H1 (cell line): ENCODE measurements at regions not wholly inside any gene's neighbourhood (a gene's known extent, or its start where the extent isn't known, plus 50 kb on each side); places are given as distances from the start of the nearest gene placed in this dataset.

Experiments
- CTCF ChIA-PET: fragments of 300-600 bp; sonication (Branson Sonifier 250); formaldehyde crosslinking; loops from one replicate; lab custom pipeline; 2021; ENCODE audit not compliant: partially characterized antibody; lab: Charles Lee
- POLR2A ChIA-PET: fragments of 300-600 bp; sonication (Branson Sonifier 250); formaldehyde crosslinking; loops from one replicate; lab custom pipeline; 2021; ENCODE audit warnings: inconsistent platforms; ENCODE audit not compliant: partially characterized antibody; lab: Charles Lee
- DNase-seq, 2 experiments: peaks; one replicate each; pipeline versions ENCODE4 v3.0.0 to v3.0.0-alpha.2; 2010 to 2022; ENCODE audit warnings: low spot score in 2 of 2, low read depth in 1 of 2, mixed read lengths in 1 of 2
- FAIRE-seq: peaks from 2 replicates; lab custom pipeline; 2011; peaks lifted over from hg19 to GRCh38; lab: Jason Lieb, UNC
- H2AFZ ChIP-seq: 2 replicates; pipeline ENCODE4 v1.8.1; 2012; ENCODE audit warnings: low read length, inconsistent platforms
- H2AK5ac ChIP-seq: 2 replicates; pipeline ENCODE4 v1.6.1; 2013; ENCODE audit warnings: low read depth, low read length
- H2BK120ac ChIP-seq: replicated peaks from 2 replicates; pipeline ENCODE3; 2013; ENCODE audit warnings: low read depth, low read length, inconsistent platforms
- H2BK12ac ChIP-seq: 2 replicates; pipeline ENCODE4 v1.6.1; 2013; ENCODE audit warnings: low read depth, low read length
- H2BK15ac ChIP-seq: 2 replicates; pipeline ENCODE4 v1.6.1; 2013; ENCODE audit warnings: low read length
- H2BK20ac ChIP-seq: 2 replicates; pipeline ENCODE4 v1.6.1; 2013; ENCODE audit warnings: low read length
- H2BK5ac ChIP-seq: 2 replicates; pipeline ENCODE4 v1.6.1; 2013; ENCODE audit warnings: low read depth, low read length
- H3K14ac ChIP-seq: 2 replicates; pipeline ENCODE4 v1.6.1; 2013; ENCODE audit warnings: inconsistent platforms; ENCODE audit not compliant: insufficient read length
- H3K18ac ChIP-seq: 2 replicates; pipeline ENCODE4 v1.6.1; 2013; ENCODE audit warnings: low read length; ENCODE audit errors: extremely low read depth
- H3K23ac ChIP-seq: 2 replicates; pipeline ENCODE4 v1.6.1; 2013; ENCODE audit warnings: inconsistent platforms; ENCODE audit not compliant: insufficient read length
- H3K23me2 ChIP-seq: 2 replicates; pipeline ENCODE4 v1.6.1; 2013; ENCODE audit warnings: low read depth, low read length
- H3K27ac ChIP-seq: 2 replicates; pipeline ENCODE4 v1.6.1; 2011; ENCODE audit warnings: low read depth, low read length, inconsistent platforms
- H3K27me3 ChIP-seq, 4 experiments: replicated peaks in 1 of 4; 1 replicate in 1 of 4; 2 replicates in 3 of 4; pipeline versions ENCODE4 v1.6.1 to v1.8.1; 2011 to 2013; ENCODE audit warnings: low read length in 3 of 4, mild to moderate bottlenecking in 3 of 4, inconsistent platforms in 2 of 4, mixed read lengths in 2 of 4, moderate library complexity in 1 of 4; ENCODE audit not compliant: control insufficient read depth in 3 of 4, insufficient read depth in 3 of 4; ENCODE audit errors: extremely low read depth in 1 of 4
- H3K36me3 ChIP-seq, 4 experiments: 2 replicates each; pipeline versions ENCODE4 v1.6.1 to v1.8.1; 2011 to 2013; ENCODE audit warnings: mild to moderate bottlenecking in 4 of 4, low read length in 3 of 4, moderate library complexity in 2 of 4, control low read depth in 1 of 4, inconsistent platforms in 1 of 4; ENCODE audit not compliant: insufficient read depth in 4 of 4, control insufficient read depth in 2 of 4
- H3K4ac ChIP-seq: replicated peaks from 2 replicates; pipeline ENCODE3; 2013; ENCODE audit warnings: low read length, low read depth, mixed read lengths, inconsistent platforms; ENCODE audit not compliant: insufficient read length
- H3K4me1 ChIP-seq, 4 experiments: replicated peaks in 1 of 4; 1 replicate in 1 of 4; 2 replicates in 3 of 4; pipeline versions ENCODE4 v1.6.1 to v1.8.1; 2011 to 2013; ENCODE audit warnings: low read length in 3 of 4, inconsistent platforms in 2 of 4, mixed read lengths in 1 of 4; ENCODE audit not compliant: insufficient read depth in 4 of 4, control insufficient read depth in 3 of 4
- H3K4me2 ChIP-seq, 2 experiments: 2 replicates each; pipeline versions ENCODE4 v1.6.1 to v1.8.1; 2011 to 2013; ENCODE audit warnings: low read depth in 2 of 2, low read length in 2 of 2, control low read depth in 1 of 2, inconsistent platforms in 1 of 2, mild to moderate bottlenecking in 1 of 2; ENCODE audit not compliant: insufficient read depth in 1 of 2
- H3K4me3 ChIP-seq, 4 experiments: fragments of 200-600, 300-600 bp in 1 of 4; sonication (generic), shearing (Covaris generic), sonication (Bioruptor Twin) in 1 of 4; 2 replicates each; pipeline versions ENCODE4 v1.5.1 to v1.8.1; 2011 to 2016; ENCODE audit warnings: low read length in 4 of 4, low read depth in 3 of 4, control low read depth in 2 of 4, inconsistent platforms in 2 of 4, mild to moderate bottlenecking in 2 of 4, mixed read lengths in 1 of 4, moderate library complexity in 1 of 4; ENCODE audit not compliant: insufficient read depth in 2 of 4; ENCODE audit errors: extremely low read depth in 1 of 4
- H3K56ac ChIP-seq: replicated peaks from 2 replicates; pipeline ENCODE3; 2013; ENCODE audit warnings: low read depth, mild to moderate bottlenecking, mixed read lengths, low read length, inconsistent platforms; ENCODE audit not compliant: insufficient read length
- H3K79me1 ChIP-seq: 2 replicates; pipeline ENCODE4 v1.6.1; 2013; ENCODE audit warnings: low read depth, low read length, control low read depth
- H3K79me2 ChIP-seq, 2 experiments: 2 replicates each; pipeline versions ENCODE4 v1.6.1 to v1.8.1; 2012 to 2013; ENCODE audit warnings: low read length in 2 of 2, mild to moderate bottlenecking in 2 of 2, inconsistent platforms in 1 of 2; ENCODE audit not compliant: insufficient read depth in 2 of 2, control insufficient read depth in 1 of 2
- H3K9ac ChIP-seq, 4 experiments: replicated peaks in 1 of 4; 1 replicate in 1 of 4; 2 replicates in 3 of 4; pipeline versions ENCODE4 v1.6.1 to v1.8.1; 2011 to 2013; ENCODE audit warnings: low read depth in 3 of 4, low read length in 3 of 4, control low read depth in 2 of 4, mild to moderate bottlenecking in 2 of 4, moderate library complexity in 2 of 4, inconsistent platforms in 1 of 4; ENCODE audit errors: extremely low read depth in 1 of 4
- H3K9me3 ChIP-seq, 2 experiments: 2 replicates each; pipeline versions ENCODE4 v1.6.1 to v1.8.1; 2012 to 2013; ENCODE audit warnings: mild to moderate bottlenecking in 2 of 2, moderate library complexity in 2 of 2, control low read depth in 1 of 2, inconsistent platforms in 1 of 2, low read depth in 1 of 2, low read length in 1 of 2, mixed read lengths in 1 of 2; ENCODE audit not compliant: insufficient read depth in 2 of 2
- H4K20me1 ChIP-seq, 2 experiments: replicated peaks in 1 of 2; 2 replicates each; pipeline versions ENCODE3 to v1.8.1; 2011 to 2013; ENCODE audit warnings: inconsistent platforms in 2 of 2, low read length in 2 of 2, mild to moderate bottlenecking in 1 of 2; ENCODE audit not compliant: insufficient read depth in 2 of 2, control insufficient read depth in 1 of 2
- H4K5ac ChIP-seq: 2 replicates; pipeline ENCODE4 v1.6.1; 2013; ENCODE audit warnings: low read length, low read depth, mixed read lengths, inconsistent platforms; ENCODE audit not compliant: insufficient read length
- H4K8ac ChIP-seq: 2 replicates; pipeline ENCODE4 v1.8.0; 2013; ENCODE audit warnings: mild to moderate bottlenecking, moderate library complexity, low read length, inconsistent platforms; ENCODE audit not compliant: insufficient read depth; ENCODE audit errors: extremely low read depth
- H4K91ac ChIP-seq: replicated peaks from 2 replicates; pipeline ENCODE3; 2013; ENCODE audit warnings: low read length, mixed read lengths, inconsistent platforms; ENCODE audit not compliant: insufficient read length
- JUND ChIP-seq: IDR thresholded peaks from 2 replicates; pipeline ENCODE4 v1.6.1; 2011; ENCODE audit warnings: mild to moderate bottlenecking, improper control_type of control experiment, low read length
- PHF8 ChIP-seq: fragments of 200-600 bp; sonication (generic); conservative IDR thresholded peaks from 2 replicates; pipeline ENCODE4 v1.7.1; 2012; ENCODE audit warnings: low read depth, mild to moderate bottlenecking, inconsistent platforms, low read length, moderate library complexity
- POU5F1 ChIP-seq: IDR thresholded peaks from 2 replicates; pipeline ENCODE4 v1.6.1; 2011; ENCODE audit warnings: low read depth, mild to moderate bottlenecking, low read length, moderate library complexity
- SIX5 ChIP-seq: IDR thresholded peaks from 2 replicates; pipeline ENCODE4 v1.6.1; 2011; ENCODE audit warnings: mild to moderate bottlenecking, low read depth, low read length
- YY1 ChIP-seq: IDR thresholded peaks from 2 replicates; pipeline ENCODE4 v1.6.1; 2011; ENCODE audit warnings: low read depth, mild to moderate bottlenecking, low read length
- WGBS, 2 experiments: shearing (Covaris generic) in 1 of 2; methylation state at CpG; one replicate each; pipeline versions ENCODE4 v1.1.6 to v1.1.7; 2013 to 2015; ENCODE audit warnings: low lambda C conversion rate in 2 of 2, mixed read lengths in 2 of 2, inconsistent platforms in 1 of 2, low coverage in 1 of 2, missing lambda C conversion rate in 1 of 2; ENCODE audit not compliant: insufficient replicate concordance in 2 of 2, insufficient coverage in 1 of 2, insufficient read length in 1 of 2; ENCODE audit errors: extremely low coverage in 1 of 2, missing lambda C conversion rate in 1 of 2; 5-methylcytosine and 5-hydroxymethylcytosine counted together
- TF ChIP-seq, protein P1 (sequence below): IDR thresholded peaks from 2 replicates; pipeline ENCODE4 v1.6.1; 2012; ENCODE audit warnings: inconsistent platforms

DNA sequence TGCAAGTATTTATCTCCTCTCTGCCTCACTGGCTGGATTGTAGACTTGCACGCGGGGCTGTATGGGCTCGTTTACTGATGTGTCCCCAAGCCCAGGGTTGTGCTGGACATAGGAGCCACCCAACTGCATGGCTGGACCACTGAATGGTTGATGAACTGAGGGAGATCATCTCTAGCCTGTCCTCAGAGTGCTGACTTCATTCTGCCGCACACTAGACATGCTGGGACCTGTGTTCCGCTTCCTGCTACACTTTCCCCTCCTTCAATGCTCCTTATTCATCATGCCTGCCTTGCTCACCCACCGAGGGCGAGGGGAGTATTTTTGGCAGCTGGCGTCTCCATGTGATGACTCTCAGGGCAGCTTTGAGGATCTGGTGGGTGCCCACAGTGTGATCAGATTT is 440.2 kb downstream of the GLRX3 start:
- H3K79me2 ChIP-seq, result no peaks in the 10 kb centered on the region

More for the DNA sequence above, 440.2 kb downstream of the GLRX3 start:
- Histone ChIP-seq H3K4me3 (no peak overlapping the region), H2BK5ac (no peak overlapping the region), H2BK20ac (no peak overlapping the region), H4K20me1 (no peaks in the 10 kb centered on the region), H2BK120ac (no peak overlapping the region), H2AFZ (no peak overlapping the region), H3K4me1 (no peaks in the 10 kb centered on the region), H2BK15ac (no peak overlapping the region), H3K4ac (no peak overlapping the region), H2AK5ac (no peak overlapping the region), H3K36me3 (no peaks in the 10 kb centered on the region), H4K91ac (no peak overlapping the region), H3K23ac (no peak overlapping the region), H3K9me3 (no peaks in the 10 kb centered on the region), H2BK12ac (no peak overlapping the region), H3K27me3 (no peaks in the 10 kb centered on the region), H3K79me1 (no peaks in the 10 kb centered on the region), H4K8ac (no peak overlapping the region; the same call in 1 of the 2 replicates), H3K23me2 (no peaks in the 10 kb centered on the region), H4K5ac (no peak overlapping the region), H3K4me2 (no peak overlapping the region), H3K14ac (no peak overlapping the region), H3K27ac (no peak overlapping the region), H3K18ac (no peak overlapping the region), H3K9ac (no peak overlapping the region), H3K56ac (no peak overlapping the region)
- ChIA-PET POLR2A (no interaction called here), CTCF (no interaction called here)
- TF ChIP-seq, protein P1, sequence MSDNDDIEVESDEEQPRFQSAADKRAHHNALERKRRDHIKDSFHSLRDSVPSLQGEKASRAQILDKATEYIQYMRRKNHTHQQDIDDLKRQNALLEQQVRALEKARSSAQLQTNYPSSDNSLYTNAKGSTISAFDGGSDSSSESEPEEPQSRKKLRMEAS, result no peak
- no peak for TF ChIP-seq JUND
- TF ChIP-seq POU5F1, result no peak
- no peak for TF ChIP-seq SIX5
- no peak for TF ChIP-seq PHF8
- TF ChIP-seq YY1, result no peak
- 88% methylated on average over 8 of the region's 8 CpGs; no CpG with 5 or more reads in 1 of the 2 experiments for WGBS, 2 experiments
- FAIRE-seq (no peak), DNase-seq (no peak)
